GM18909 (cell line): ENCODE measurements at regions not wholly inside any gene's neighbourhood (a gene's known extent, or its start where the extent isn't known, plus 50 kb on each side); places are given as distances from the start of the nearest gene placed in this dataset.

Experiments used
- ATAC-seq: cut with Tn5 transposase; IDR thresholded peaks from one replicate; pipeline ENCODE4 v1.9.1; 2021; ENCODE audit warnings: mild to moderate bottlenecking; ENCODE audit not compliant: unreplicated experiment, poor library complexity

DNA sequence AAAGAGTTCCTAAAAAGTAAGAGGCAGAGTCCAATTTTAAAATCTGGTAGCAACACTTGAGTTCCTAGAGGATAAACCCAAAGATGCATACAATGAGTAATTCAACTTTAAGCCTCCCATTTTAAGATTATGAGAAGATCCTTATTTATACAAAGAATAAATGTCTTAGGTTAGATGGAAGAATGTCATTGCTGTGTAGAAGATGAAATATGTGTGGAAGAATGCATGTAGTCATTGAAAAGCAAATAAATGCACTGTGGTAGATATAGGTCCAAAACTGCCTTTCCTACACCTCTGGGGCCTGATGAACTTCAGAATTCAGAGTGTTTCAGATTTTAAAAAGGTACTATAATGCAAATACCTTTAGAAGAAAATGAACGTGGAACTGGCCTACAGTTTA is 58.7 kb upstream of the LRP1B start:
- ATAC-seq: no peak

GRCh38 chr2:142188562-142188961 is 57.7 kb upstream of the LRP1B start:
- ATAC-seq: no peak

DNA sequence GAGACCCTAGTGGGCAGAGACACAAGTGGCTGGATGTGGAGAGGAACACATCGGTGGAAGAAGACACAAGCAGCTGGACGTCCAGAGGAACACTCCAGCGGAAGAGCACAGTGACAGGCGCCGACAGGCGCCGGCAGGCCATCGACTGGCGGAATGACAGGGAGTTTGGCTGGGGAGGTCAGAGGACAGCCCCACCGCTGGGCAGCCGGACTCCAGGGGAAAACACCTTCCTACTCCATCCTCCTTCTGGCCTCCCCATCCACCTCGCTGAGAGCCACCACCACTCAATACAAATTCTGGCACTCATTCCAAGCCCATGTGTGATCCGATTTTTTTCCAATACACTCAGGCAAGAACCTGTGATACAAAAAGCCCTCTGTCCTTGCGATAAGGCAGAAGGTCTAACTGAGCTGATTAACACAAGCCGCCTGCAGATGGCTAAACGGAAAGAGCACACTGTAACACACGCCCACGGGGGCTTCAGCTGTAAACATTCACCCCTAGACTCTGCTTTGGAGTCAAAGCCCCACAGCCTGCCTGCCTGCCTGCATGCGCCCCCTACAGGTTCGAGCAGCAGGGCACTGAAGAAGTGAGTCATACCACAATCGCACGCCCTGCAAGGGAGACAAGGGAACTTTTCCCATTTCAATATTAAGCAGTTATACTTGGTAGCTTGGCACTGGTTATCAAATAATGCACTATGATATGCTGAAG is 50.2 kb upstream of the LRP1B start:
- no peak for ATAC-seq
